Fibroblast of villous mesenchyme (primary cell): ENCODE measurements at regions not wholly inside any gene's neighbourhood (a gene's known extent, or its start where the extent isn't known, plus 50 kb on each side); places are given as distances from the start of the nearest gene placed in this dataset.
A peak's percentile ranks its signal among the peaks of the same experiment; 100 is the strongest.

Experiments
- DNase-seq: peaks from one replicate; pipeline ENCODE4 v3.0.0-alpha.2; 2010; ENCODE audit warnings: low read depth
- H3K4me3 ChIP-seq: 2 replicates; pipeline ENCODE4 v1.5.1; 2011; ENCODE audit warnings: low read depth, mild to moderate bottlenecking, low read length
- CTCF ChIP-seq: IDR thresholded peaks from 2 replicates; pipeline ENCODE4 v1.5.1; 2012; ENCODE audit warnings: low read depth, mild to moderate bottlenecking, low read length; ENCODE audit not compliant: insufficient read depth

- no peak for DNase-seq
- TF ChIP-seq CTCF, result no peak
- H3K4me3 ChIP-seq, result no peak overlapping the region
Observed at GRCh38 chr3:61353382-61353781, 102.1 kb upstream of the FHIT start.

GRCh38 chr3:61354604-61355003 is 103.4 kb upstream of the FHIT start:
- H3K4me3 ChIP-seq, result no peak overlapping the region
- no peak for DNase-seq
- no peak for TF ChIP-seq CTCF

- H3K4me3 ChIP-seq, result no peak overlapping the region
- TF ChIP-seq CTCF, result no peak
- no peak for DNase-seq
Observed at GRCh38 chr3:61356685-61357084, 105.4 kb upstream of the FHIT start.

- no peak overlapping the region for H3K4me3 ChIP-seq
- no peak for TF ChIP-seq CTCF
- no peak for DNase-seq
Observed at GRCh38 chr3:61357902-61358301, 106.7 kb upstream of the FHIT start.

GRCh38 chr3:61358364-61358763 is 107.1 kb upstream of the FHIT start:
- H3K4me3 ChIP-seq, result no peak overlapping the region
- TF ChIP-seq CTCF, result no peak
- peak; percentile 8 for DNase-seq

GRCh38 chr3:61360297-61360965 is 109.2 kb upstream of the FHIT start:
- DNase-seq, result no peak
- no peak overlapping the region for H3K4me3 ChIP-seq
- TF ChIP-seq CTCF, result no peak

- H3K4me3 ChIP-seq, result no peak overlapping the region
- no peak for TF ChIP-seq CTCF
- DNase-seq, result no peak
Observed at GRCh38 chr3:61369678-61370077, 118.4 kb upstream of the FHIT start.
